ENCODE measurements at regions not wholly inside any gene's neighbourhood (a gene's known extent, or its start where the extent isn't known, plus 50 kb on each side); places are given as distances from the start of the nearest gene placed in this dataset.

GRCh38 chr14:97618401-97618800 is 821.2 kb downstream of the VRK1 start:
- H3K36me3 Mint-ChIP-seq (ENCODE audit: insufficient read depth, unreplicated experiment) = no peaks in the 10 kb centered on the region
- no peak for TF ChIP-seq CTCF (IDR thresholded peaks at IDR 0.05; ENCODE audit: insufficient read depth in 1 of 2, low read depth in 1 of 2, low read length in 1 of 2, severe bottlenecking in 1 of 2, unreplicated experiment in 1 of 2)
- intact Hi-C loops (cut with micrococcal nuclease; ENCODE audit: unreplicated experiment) = no loop called here
- Histone ChIP-seq H3K36me3 (ENCODE audit: control insufficient read depth, insufficient read depth, low read length) (no peaks in the 10 kb centered on the region), H3K4me3 (ENCODE audit: low read depth, low read length) (no peak overlapping the region), H3K9me3 (peaks cover 2% of the 10 kb centered on the region; the same call in 1 of the 2 replicates), H3K4me1 (no peaks in the 10 kb centered on the region), H3K27me3 (replicated peaks; ENCODE audit: control insufficient read depth, insufficient read depth, low read length) (no peaks in the 10 kb centered on the region)
- no peak for DNase-seq
- no TSS peak for BruUV-seq (replicated peaks)
- H3K4me1 Mint-ChIP-seq (ENCODE audit: low read depth, unreplicated experiment) = no peaks in the 10 kb centered on the region
- H3K27ac Mint-ChIP-seq (ENCODE audit: unreplicated experiment) = no peak overlapping the region
- H3K27me3 Mint-ChIP-seq (ENCODE audit: insufficient read depth, unreplicated experiment) = peaks cover 3% of the 10 kb centered on the region
- no peak overlapping the region for H3K4me3 Mint-ChIP-seq (ENCODE audit: unreplicated experiment)
- peaks cover 24% of the 10 kb centered on the region for H3K9me3 Mint-ChIP-seq (ENCODE audit: unreplicated experiment)
- CTCF ChIA-PET = no interaction called here
- POLR2A ChIA-PET = no interaction called here

- Histone ChIP-seq H3K9me3 (0 out of 2 replicates have a peak, but pooled peaks cover 2% of the 10 kb centered on the region), H3K27me3 (replicated peaks; ENCODE audit: control insufficient read depth, insufficient read depth, low read length) (no peaks in the 10 kb centered on the region), H3K4me1 (no peaks in the 10 kb centered on the region), H3K4me3 (ENCODE audit: low read depth, low read length) (no peak overlapping the region), H3K36me3 (ENCODE audit: control insufficient read depth, insufficient read depth, low read length) (no peaks in the 10 kb centered on the region)
- Mint-ChIP-seq H3K9me3 (ENCODE audit: unreplicated experiment) (peaks cover 17% of the 10 kb centered on the region), H3K4me1 (ENCODE audit: low read depth, unreplicated experiment) (no peaks in the 10 kb centered on the region), H3K27me3 (ENCODE audit: insufficient read depth, unreplicated experiment) (peaks cover 5% of the 10 kb centered on the region), H3K27ac (ENCODE audit: unreplicated experiment) (no peak overlapping the region), H3K4me3 (ENCODE audit: unreplicated experiment) (no peak overlapping the region), H3K36me3 (ENCODE audit: insufficient read depth, unreplicated experiment) (no peaks in the 10 kb centered on the region)
- ChIA-PET POLR2A (no interaction called here), CTCF (no interaction called here)
- no peak for TF ChIP-seq CTCF (IDR thresholded peaks at IDR 0.05; ENCODE audit: insufficient read depth in 1 of 2, low read depth in 1 of 2, low read length in 1 of 2, severe bottlenecking in 1 of 2, unreplicated experiment in 1 of 2)
- DNase-seq = no peak
- BruUV-seq (replicated peaks) = no TSS peak
- intact Hi-C loops (cut with micrococcal nuclease; ENCODE audit: unreplicated experiment) = no loop called here
These were observed 821.9 kb downstream of the VRK1 start for GRCh38 chr14:97618917-97619690.

GRCh38 chr14:97620066-97620465 is 822.9 kb downstream of the VRK1 start:
- no peak overlapping the region for H3K4me3 ChIP-seq (ENCODE audit: low read depth, low read length)
- BruUV-seq (replicated peaks) = no TSS peak

More at GRCh38 chr14:97620066-97620465, 822.9 kb downstream of the VRK1 start:
- Mint-ChIP-seq H3K4me3 (ENCODE audit: unreplicated experiment) (no peak overlapping the region), H3K36me3 (ENCODE audit: insufficient read depth, unreplicated experiment) (no peaks in the 10 kb centered on the region), H3K27me3 (ENCODE audit: insufficient read depth, unreplicated experiment) (peaks cover 6% of the 10 kb centered on the region), H3K4me1 (ENCODE audit: low read depth, unreplicated experiment) (no peaks in the 10 kb centered on the region), H3K9me3 (ENCODE audit: unreplicated experiment) (peaks cover 7% of the 10 kb centered on the region), H3K27ac (ENCODE audit: unreplicated experiment) (no peak overlapping the region)
- no peaks in the 10 kb centered on the region for H3K27me3 ChIP-seq (replicated peaks; ENCODE audit: control insufficient read depth, insufficient read depth, low read length)
- POLR2A ChIA-PET = no interaction called here
- intact Hi-C loops (cut with micrococcal nuclease; ENCODE audit: unreplicated experiment) = no loop called here
- H3K9me3 ChIP-seq = no peaks in the 10 kb centered on the region
- CTCF ChIA-PET = no interaction called here
- no peaks in the 10 kb centered on the region for H3K4me1 ChIP-seq
- H3K36me3 ChIP-seq (ENCODE audit: control insufficient read depth, insufficient read depth, low read length) = no peaks in the 10 kb centered on the region
- DNase-seq = no peak
- TF ChIP-seq CTCF (IDR thresholded peaks at IDR 0.05; ENCODE audit: insufficient read depth in 1 of 2, low read depth in 1 of 2, low read length in 1 of 2, severe bottlenecking in 1 of 2, unreplicated experiment in 1 of 2) = no peak

All from Caco-2 (cell line).